Cardiac fibroblast (primary cell): ENCODE measurements at regions not wholly inside any gene's neighbourhood (a gene's known extent, or its start where the extent isn't known, plus 50 kb on each side); places are given as distances from the start of the nearest gene placed in this dataset.

Source experiments
- DNase-seq, 2 donors: peaks; one replicate each; pipeline versions ENCODE4 v3.0.0 to v3.0.0-alpha.2; 2010; ENCODE audit warnings: low read depth in 2 of 2
- H3K4me3 ChIP-seq, 2 donors: replicated peaks in 1 of 2; 1 replicate in 1 of 2; 2 replicates in 1 of 2; pipeline ENCODE4 v1.5.1; 2011; ENCODE audit warnings: low read depth in 2 of 2, low read length in 2 of 2, mild to moderate bottlenecking in 2 of 2, moderate library complexity in 1 of 2
- TF ChIP-seq, protein P1 (sequence below): IDR thresholded peaks from one replicate; pipeline ENCODE4 v1.5.1; 2011; ENCODE audit warnings: low read depth, mild to moderate bottlenecking, low read length, inconsistent platforms

DNA sequence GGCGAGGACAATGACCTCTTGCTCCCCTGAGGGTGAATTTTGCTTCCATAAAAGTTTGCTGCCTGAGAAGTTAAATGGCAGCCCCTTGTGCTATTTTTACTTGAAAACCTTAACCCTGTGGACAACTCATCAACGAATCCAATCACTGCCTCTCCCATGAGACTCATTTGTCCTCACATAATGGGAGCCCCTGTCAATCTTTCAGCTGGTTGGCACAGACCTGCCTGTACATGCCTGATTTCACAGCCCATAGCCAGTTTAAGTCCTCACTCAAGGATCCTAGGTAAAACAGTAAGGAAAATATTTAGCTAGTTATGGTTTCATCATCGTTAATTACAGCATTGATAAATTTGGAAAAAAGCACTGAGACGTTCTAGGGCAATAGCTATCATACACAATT is 207.4 kb downstream of the NHLRC3 start:
- TF ChIP-seq, protein P1, sequence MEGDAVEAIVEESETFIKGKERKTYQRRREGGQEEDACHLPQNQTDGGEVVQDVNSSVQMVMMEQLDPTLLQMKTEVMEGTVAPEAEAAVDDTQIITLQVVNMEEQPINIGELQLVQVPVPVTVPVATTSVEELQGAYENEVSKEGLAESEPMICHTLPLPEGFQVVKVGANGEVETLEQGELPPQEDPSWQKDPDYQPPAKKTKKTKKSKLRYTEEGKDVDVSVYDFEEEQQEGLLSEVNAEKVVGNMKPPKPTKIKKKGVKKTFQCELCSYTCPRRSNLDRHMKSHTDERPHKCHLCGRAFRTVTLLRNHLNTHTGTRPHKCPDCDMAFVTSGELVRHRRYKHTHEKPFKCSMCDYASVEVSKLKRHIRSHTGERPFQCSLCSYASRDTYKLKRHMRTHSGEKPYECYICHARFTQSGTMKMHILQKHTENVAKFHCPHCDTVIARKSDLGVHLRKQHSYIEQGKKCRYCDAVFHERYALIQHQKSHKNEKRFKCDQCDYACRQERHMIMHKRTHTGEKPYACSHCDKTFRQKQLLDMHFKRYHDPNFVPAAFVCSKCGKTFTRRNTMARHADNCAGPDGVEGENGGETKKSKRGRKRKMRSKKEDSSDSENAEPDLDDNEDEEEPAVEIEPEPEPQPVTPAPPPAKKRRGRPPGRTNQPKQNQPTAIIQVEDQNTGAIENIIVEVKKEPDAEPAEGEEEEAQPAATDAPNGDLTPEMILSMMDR = no peak
- no peak for DNase-seq

DNA sequence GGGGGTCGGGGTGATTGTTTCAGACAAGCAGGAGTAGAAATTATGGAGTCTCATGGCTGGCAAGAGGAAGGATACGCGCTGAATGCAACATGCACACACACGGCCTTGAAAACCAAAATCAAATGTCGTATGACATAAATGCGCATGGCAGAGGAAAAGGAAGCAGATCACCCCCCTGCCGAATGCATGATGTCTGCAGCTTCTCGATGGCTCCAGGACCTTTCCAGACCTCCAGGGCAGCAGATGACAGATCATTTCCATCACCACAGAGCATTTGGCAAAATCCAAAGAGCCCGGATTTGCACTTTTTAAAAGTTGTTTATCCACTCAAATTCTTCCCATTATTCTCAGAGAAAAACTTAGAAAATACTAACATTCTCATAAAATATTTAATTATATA is 211.7 kb downstream of the NHLRC3 start:
- TF ChIP-seq, protein P1 = no peak
- no peak for DNase-seq
- H3K4me3 ChIP-seq = no peak overlapping the region

More for the DNA sequence above, 207.4 kb downstream of the NHLRC3 start:
- H3K4me3 ChIP-seq = no peak overlapping the region

DNA sequence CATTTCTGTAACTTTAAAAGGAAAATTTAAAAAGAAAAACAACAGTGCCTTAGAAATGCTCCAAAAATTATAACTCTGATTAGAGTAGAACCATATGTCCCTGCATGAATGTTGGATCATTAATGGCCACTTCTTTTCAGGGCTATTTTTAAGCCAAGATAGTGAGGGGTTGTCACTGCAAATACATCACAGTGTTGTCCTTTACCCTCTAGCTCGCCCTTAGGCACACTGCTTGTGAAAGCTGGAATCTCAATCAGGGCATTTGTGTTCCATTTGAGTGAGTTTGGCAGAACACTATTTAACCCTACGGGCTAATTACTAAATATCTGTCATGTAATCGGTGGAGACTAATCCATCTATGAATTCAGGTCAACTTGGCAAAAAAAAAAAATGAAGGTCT is 212.2 kb downstream of the NHLRC3 start:
- H3K4me3 ChIP-seq = no peak overlapping the region
- no peak for DNase-seq
- TF ChIP-seq, protein P1 = no peak

DNA sequence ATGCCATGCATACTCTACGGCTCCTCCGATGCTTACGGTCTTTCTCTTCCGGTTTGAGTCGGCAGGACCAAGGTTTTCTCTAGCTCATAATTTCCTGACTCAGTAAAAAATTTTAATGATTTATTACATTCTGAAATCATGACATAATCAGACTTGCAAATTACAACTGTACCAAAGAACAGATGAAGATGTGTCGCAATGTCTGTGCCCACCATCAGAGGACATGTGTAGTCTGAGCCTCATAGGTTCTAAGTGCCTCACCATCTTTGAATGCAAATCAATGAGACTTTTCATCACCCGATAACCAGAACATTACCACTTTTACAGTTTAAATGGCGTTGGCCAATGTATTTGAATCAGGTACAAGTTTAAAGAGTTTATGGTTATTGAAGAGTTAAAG is 213.1 kb downstream of the NHLRC3 start:
- TF ChIP-seq, protein P1 = no peak
- DNase-seq = no peak
- H3K4me3 ChIP-seq = no peak overlapping the region

DNA sequence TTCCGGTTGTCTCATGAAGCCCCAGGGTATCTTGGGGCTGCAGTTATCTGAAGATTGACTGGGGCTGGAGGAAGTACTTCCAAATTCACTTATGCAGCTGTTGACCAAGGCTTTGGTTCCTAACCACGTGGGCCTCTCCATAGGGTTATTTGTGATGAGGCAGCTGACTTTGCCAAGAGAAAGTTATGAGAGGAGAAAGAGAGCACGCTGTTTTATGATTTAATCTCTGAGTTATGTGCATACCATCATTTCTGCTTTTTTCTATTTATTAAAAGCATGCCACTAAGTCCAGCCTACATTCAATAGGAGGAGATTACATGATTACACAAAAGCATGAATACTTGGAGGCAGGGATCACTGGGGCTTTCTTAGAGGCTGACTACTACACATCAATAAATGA is 215.5 kb downstream of the NHLRC3 start:
- H3K4me3 ChIP-seq = no peak overlapping the region
- TF ChIP-seq, protein P1 = no peak
- DNase-seq = peak; percentile 27 to 69

DNA sequence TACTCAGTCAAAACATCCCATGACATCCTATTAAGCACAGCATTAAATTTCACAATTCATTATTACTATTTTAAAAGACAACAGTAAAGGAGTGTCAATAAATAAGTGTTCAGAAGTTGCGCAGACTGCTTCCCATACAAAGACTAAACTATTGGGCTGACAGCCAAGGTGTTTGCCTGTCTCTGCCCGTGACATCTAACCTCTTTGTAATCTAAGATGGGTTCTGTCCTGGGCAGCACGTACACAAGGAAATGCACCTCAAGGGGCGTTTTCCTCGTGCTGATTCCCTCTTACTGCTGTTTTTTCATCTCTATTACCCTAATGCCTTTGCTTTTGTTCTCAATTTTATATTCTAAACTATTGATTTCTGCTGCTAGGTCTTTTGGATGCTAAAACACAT is 216.3 kb downstream of the NHLRC3 start:
- TF ChIP-seq, protein P1 = no peak
- H3K4me3 ChIP-seq = no peak overlapping the region
- DNase-seq = no peak

DNA sequence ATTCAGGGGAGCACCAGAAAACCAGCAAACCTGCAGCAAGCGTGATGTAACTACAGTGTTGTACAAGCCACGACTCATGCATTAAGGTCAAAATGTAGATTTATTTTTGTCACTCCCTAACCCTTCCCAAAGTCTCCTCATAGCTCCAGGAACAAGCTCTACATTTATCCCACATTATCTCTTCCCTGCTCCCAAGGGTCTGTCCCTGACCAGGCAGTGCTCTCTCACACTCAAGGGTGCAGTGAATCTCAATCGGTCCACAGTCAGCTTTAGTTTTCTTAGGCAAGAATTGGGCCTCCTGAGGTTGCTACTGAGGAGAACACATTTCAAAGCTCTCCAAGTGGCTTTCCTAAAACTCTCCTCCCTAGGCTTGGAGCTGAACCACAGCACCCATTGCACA is 219.4 kb downstream of the NHLRC3 start:
- TF ChIP-seq, protein P1 = no peak
- no peak for DNase-seq
- H3K4me3 ChIP-seq = no peak overlapping the region
